IMR-90 (cell line): ENCODE measurements at regions not wholly inside any gene's neighbourhood (a gene's known extent, or its start where the extent isn't known, plus 50 kb on each side); places are given as distances from the start of the nearest gene placed in this dataset.

Experiments used
- BHLHE40 ChIP-seq: fragments of 150-350 bp; IDR thresholded peaks from 2 replicates; pipeline ENCODE4 v1.6.1; 2016; ENCODE audit warnings: mild to moderate bottlenecking, low read depth, low read length
- CHD1 ChIP-seq: IDR thresholded peaks from 2 replicates; pipeline ENCODE4 v1.6.1; 2012; ENCODE audit warnings: low read depth, low read length, improper control_type of control experiment
- MXI1 ChIP-seq: IDR thresholded peaks from 2 replicates; pipeline ENCODE4 v1.6.1; 2012; ENCODE audit warnings: low read depth, mild to moderate bottlenecking, low read length, moderate library complexity, borderline replicate concordance
- POLR2A ChIP-seq: IDR thresholded peaks from 2 replicates; pipeline ENCODE4 v1.6.1; 2012; ENCODE audit warnings: mild to moderate bottlenecking, low read depth, low read length
- RAD21 ChIP-seq: IDR thresholded peaks from 2 replicates; pipeline ENCODE4 v1.6.1; 2012; ENCODE audit warnings: low read length, improper control_type of control experiment
- RFX5 ChIP-seq: IDR thresholded peaks from 2 replicates; pipeline ENCODE4 v1.8.0; 2012; ENCODE audit warnings: low read depth, mild to moderate bottlenecking, low read length, moderate library complexity
- SMC3 ChIP-seq: fragments of 150-350 bp; IDR thresholded peaks from 2 replicates; pipeline ENCODE4 v1.6.1; 2016; ENCODE audit warnings: low read depth, mild to moderate bottlenecking, antibody characterized with exemption, low read length, moderate library complexity
- TF ChIP-seq, protein P1 (sequence below): conservative IDR thresholded peaks from 2 replicates; pipeline ENCODE4 v1.5.1; 2012; ENCODE audit warnings: mild to moderate bottlenecking, low read depth, low read length, improper control_type of control experiment
- TF ChIP-seq, protein P2 (sequence below): fragments of 150-350 bp; IDR thresholded peaks from 2 replicates; pipeline ENCODE4 v1.6.1; 2017; ENCODE audit warnings: mild to moderate bottlenecking, antibody characterized with exemption, low read length, low read depth
- TF ChIP-seq, protein P3 (sequence below): fragments of 150-350 bp; IDR thresholded peaks from 2 replicates; pipeline ENCODE4 v1.6.1; 2016; ENCODE audit warnings: low read depth, mild to moderate bottlenecking, low read length, moderate library complexity, borderline replicate concordance

DNA sequence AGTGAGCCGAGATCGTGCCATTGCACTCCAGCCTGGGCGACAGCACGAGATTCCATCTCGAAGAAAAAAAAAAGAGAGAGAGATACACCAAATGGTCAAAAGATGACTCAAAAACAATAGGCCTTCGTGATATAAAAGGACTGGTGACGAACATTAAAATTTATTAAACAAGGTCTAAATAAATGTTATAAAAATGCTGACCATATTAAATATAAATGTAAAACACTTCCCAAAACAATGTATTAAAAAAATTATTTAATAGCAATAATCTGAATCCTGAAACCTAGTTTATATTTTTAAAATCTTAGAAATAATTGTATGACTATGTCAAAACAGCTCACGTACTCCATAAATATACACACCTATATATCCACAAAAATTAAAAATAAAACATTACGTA, 247.6 kb downstream of the SETD4 start:
- TF ChIP-seq POLR2A, result no peak
- TF ChIP-seq, protein P1, sequence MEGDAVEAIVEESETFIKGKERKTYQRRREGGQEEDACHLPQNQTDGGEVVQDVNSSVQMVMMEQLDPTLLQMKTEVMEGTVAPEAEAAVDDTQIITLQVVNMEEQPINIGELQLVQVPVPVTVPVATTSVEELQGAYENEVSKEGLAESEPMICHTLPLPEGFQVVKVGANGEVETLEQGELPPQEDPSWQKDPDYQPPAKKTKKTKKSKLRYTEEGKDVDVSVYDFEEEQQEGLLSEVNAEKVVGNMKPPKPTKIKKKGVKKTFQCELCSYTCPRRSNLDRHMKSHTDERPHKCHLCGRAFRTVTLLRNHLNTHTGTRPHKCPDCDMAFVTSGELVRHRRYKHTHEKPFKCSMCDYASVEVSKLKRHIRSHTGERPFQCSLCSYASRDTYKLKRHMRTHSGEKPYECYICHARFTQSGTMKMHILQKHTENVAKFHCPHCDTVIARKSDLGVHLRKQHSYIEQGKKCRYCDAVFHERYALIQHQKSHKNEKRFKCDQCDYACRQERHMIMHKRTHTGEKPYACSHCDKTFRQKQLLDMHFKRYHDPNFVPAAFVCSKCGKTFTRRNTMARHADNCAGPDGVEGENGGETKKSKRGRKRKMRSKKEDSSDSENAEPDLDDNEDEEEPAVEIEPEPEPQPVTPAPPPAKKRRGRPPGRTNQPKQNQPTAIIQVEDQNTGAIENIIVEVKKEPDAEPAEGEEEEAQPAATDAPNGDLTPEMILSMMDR, result no peak
- TF ChIP-seq, protein P2, sequence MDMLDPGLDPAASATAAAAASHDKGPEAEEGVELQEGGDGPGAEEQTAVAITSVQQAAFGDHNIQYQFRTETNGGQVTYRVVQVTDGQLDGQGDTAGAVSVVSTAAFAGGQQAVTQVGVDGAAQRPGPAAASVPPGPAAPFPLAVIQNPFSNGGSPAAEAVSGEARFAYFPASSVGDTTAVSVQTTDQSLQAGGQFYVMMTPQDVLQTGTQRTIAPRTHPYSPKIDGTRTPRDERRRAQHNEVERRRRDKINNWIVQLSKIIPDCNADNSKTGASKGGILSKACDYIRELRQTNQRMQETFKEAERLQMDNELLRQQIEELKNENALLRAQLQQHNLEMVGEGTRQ, result no peak
- TF ChIP-seq RAD21, result no peak
- TF ChIP-seq RFX5, result no peak
- TF ChIP-seq, protein P3, sequence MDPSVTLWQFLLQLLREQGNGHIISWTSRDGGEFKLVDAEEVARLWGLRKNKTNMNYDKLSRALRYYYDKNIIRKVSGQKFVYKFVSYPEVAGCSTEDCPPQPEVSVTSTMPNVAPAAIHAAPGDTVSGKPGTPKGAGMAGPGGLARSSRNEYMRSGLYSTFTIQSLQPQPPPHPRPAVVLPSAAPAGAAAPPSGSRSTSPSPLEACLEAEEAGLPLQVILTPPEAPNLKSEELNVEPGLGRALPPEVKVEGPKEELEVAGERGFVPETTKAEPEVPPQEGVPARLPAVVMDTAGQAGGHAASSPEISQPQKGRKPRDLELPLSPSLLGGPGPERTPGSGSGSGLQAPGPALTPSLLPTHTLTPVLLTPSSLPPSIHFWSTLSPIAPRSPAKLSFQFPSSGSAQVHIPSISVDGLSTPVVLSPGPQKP, result no peak
- TF ChIP-seq MXI1, result no peak
- TF ChIP-seq SMC3, result no peak
- TF ChIP-seq CHD1, result no peak
- TF ChIP-seq BHLHE40, result no peak
